ENCODE measurements at regions not wholly inside any gene's neighbourhood (a gene's known extent, or its start where the extent isn't known, plus 50 kb on each side); places are given as distances from the start of the nearest gene placed in this dataset.

GRCh38 chr5:96577909-96578308 lies 84.3 kb upstream of the CAST start:
- no peak for TF ChIP-seq CTCF (conservative IDR thresholded peaks at IDR 0.05; ENCODE audit: low read length)
- no peak for TF ChIP-seq EZH2phosphoT487 (IDR thresholded peaks at IDR 0.05; ENCODE audit: borderline replicate concordance, low read depth, low read length)

Measured in OCI-LY7 (cell line).